Activated naive CD8-positive, alpha-beta T cell treated with anti-CD3 and anti-CD28 coated beads, Interleukin-2, amount 10 ng/mL, durations not matched to agents 7 days and 5 days (primary cell): ENCODE measurements at regions not wholly inside any gene's neighbourhood (a gene's known extent, or its start where the extent isn't known, plus 50 kb on each side); places are given as distances from the start of the nearest gene placed in this dataset.

ENCODE experiments used
- ATAC-seq: fragments of 150-1000 bp; cut with Tn5 transposase; one replicate; pipeline ENCODE4 v1.10.0; 2021; ENCODE audit warnings: low read depth, moderate library complexity
- POLR2A ChIA-PET: fragments of 350-600 bp; sonication (Branson Sonifier 250); formaldehyde crosslinking; loops from one replicate; lab custom pipeline; 2021; ENCODE audit warnings: antibody characterized with exemption; lab: Charles Lee
- DNase-seq: peaks from one replicate; pipeline ENCODE4 v3.0.0; 2021
- H3K27ac Mint-ChIP-seq: one replicate; pipeline ENCODE4 v1.8.0; 2022; ENCODE audit warnings: mild to moderate bottlenecking, mixed read lengths
- H3K27me3 Mint-ChIP-seq: one replicate; pipeline ENCODE4 v1.8.0; 2022; ENCODE audit warnings: mild to moderate bottlenecking, moderate library complexity, mixed read lengths
- H3K36me3 Mint-ChIP-seq: one replicate; pipeline ENCODE4 v1.8.0; 2021; ENCODE audit warnings: mild to moderate bottlenecking, mixed read lengths
- H3K4me1 Mint-ChIP-seq: one replicate; pipeline ENCODE4 v1.8.0; 2021; ENCODE audit warnings: mixed read lengths
- H3K4me3 Mint-ChIP-seq: one replicate; pipeline ENCODE4 v1.8.0; 2022; ENCODE audit warnings: mild to moderate bottlenecking, moderate library complexity, mixed read lengths
- H3K9me3 Mint-ChIP-seq: one replicate; pipeline ENCODE4 v1.8.0; 2021; ENCODE audit warnings: mixed read lengths

- Mint-ChIP-seq H3K27me3 (peaks cover 3% of the 10 kb centered on the region), H3K4me1 (no peaks in the 10 kb centered on the region), H3K27ac (no peak overlapping the region), H3K4me3 (no peak overlapping the region), H3K36me3 (no peaks in the 10 kb centered on the region), H3K9me3 (no peaks in the 10 kb centered on the region)
- ATAC-seq (no peak), DNase-seq (no peak)
- POLR2A ChIA-PET = no interaction called here
Observed at GRCh38 chr3:157832588-157832987, 273.6 kb downstream of the SHOX2 start.

GRCh38 chr3:157830556-157831236 is 275.5 kb downstream of the SHOX2 start:
- H3K36me3 Mint-ChIP-seq = no peaks in the 10 kb centered on the region
- H3K4me1 Mint-ChIP-seq = no peaks in the 10 kb centered on the region
- no peak overlapping the region for H3K4me3 Mint-ChIP-seq
- H3K27me3 Mint-ChIP-seq = peaks cover 3% of the 10 kb centered on the region
- ATAC-seq (no peak), DNase-seq (no peak)
- POLR2A ChIA-PET = no interaction called here
- no peak overlapping the region for H3K27ac Mint-ChIP-seq
- H3K9me3 Mint-ChIP-seq = peaks cover 2% of the 10 kb centered on the region

- Mint-ChIP-seq H3K27me3 (peaks cover 3% of the 10 kb centered on the region), H3K4me3 (no peak overlapping the region), H3K9me3 (peaks cover 2% of the 10 kb centered on the region), H3K27ac (no peak overlapping the region), H3K36me3 (no peaks in the 10 kb centered on the region), H3K4me1 (no peaks in the 10 kb centered on the region)
- DNase-seq (no peak), ATAC-seq (no peak)
- POLR2A ChIA-PET = no interaction called here
Observed at GRCh38 chr3:157829786-157830185, 276.4 kb downstream of the SHOX2 start.

GRCh38 chr3:157824281-157824680 is 281.9 kb downstream of the SHOX2 start:
- POLR2A ChIA-PET = no interaction called here
- no peak overlapping the region for H3K27ac Mint-ChIP-seq
- H3K4me3 Mint-ChIP-seq = no peak overlapping the region
- no peaks in the 10 kb centered on the region for H3K36me3 Mint-ChIP-seq
- peaks cover 2% of the 10 kb centered on the region for H3K9me3 Mint-ChIP-seq
- DNase-seq = no peak
- no peaks in the 10 kb centered on the region for H3K4me1 Mint-ChIP-seq
- no peak for ATAC-seq
- no peaks in the 10 kb centered on the region for H3K27me3 Mint-ChIP-seq

DNA sequence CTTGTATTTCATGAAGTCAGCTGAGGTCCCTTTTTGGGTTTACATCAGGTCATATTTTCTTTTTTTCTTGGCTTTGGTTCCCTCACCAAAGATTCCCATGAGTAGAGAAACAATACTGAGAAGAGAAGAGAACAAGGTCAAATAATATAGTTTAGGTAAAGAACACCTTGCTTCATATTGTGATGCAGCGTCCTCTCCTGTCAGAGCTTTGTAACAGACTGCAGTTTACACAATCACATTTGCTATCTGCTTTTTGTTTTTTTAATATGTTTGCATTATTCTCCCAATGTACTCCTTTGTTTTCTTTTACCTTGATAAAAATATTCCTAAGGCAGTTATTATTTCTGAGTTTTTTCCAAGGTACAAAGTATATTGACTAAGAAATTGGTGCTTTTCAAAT is 283.2 kb downstream of the SHOX2 start:
- Mint-ChIP-seq H3K27ac (no peak overlapping the region), H3K27me3 (no peaks in the 10 kb centered on the region), H3K4me3 (no peak overlapping the region), H3K4me1 (no peaks in the 10 kb centered on the region), H3K9me3 (peaks cover 2% of the 10 kb centered on the region), H3K36me3 (no peaks in the 10 kb centered on the region)
- POLR2A ChIA-PET = no interaction called here
- no peak for ATAC-seq
- DNase-seq = no peak

DNA sequence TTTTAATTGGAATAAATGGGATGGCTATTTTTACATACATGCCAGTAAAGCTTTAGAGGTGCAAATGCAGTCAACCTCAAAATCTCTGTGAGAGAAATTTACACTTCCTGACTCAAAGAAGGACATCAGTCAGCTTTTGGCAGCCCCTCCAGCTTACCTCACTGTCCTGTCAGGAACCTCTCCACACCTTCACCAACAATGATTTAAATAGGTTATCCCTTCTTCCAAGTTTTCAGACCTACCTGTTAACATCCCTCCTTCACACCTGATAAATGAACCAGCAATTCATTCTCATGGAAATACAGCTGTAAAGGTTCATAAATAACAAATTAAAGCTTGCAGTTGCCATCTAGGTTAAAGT is 286.1 kb downstream of the SHOX2 start:
- Mint-ChIP-seq H3K9me3 (no peaks in the 10 kb centered on the region), H3K4me1 (no peaks in the 10 kb centered on the region), H3K27me3 (no peaks in the 10 kb centered on the region), H3K4me3 (no peak overlapping the region), H3K27ac (no peak overlapping the region), H3K36me3 (no peaks in the 10 kb centered on the region)
- no peak for ATAC-seq
- POLR2A ChIA-PET = no interaction called here
- DNase-seq = no peak

DNA sequence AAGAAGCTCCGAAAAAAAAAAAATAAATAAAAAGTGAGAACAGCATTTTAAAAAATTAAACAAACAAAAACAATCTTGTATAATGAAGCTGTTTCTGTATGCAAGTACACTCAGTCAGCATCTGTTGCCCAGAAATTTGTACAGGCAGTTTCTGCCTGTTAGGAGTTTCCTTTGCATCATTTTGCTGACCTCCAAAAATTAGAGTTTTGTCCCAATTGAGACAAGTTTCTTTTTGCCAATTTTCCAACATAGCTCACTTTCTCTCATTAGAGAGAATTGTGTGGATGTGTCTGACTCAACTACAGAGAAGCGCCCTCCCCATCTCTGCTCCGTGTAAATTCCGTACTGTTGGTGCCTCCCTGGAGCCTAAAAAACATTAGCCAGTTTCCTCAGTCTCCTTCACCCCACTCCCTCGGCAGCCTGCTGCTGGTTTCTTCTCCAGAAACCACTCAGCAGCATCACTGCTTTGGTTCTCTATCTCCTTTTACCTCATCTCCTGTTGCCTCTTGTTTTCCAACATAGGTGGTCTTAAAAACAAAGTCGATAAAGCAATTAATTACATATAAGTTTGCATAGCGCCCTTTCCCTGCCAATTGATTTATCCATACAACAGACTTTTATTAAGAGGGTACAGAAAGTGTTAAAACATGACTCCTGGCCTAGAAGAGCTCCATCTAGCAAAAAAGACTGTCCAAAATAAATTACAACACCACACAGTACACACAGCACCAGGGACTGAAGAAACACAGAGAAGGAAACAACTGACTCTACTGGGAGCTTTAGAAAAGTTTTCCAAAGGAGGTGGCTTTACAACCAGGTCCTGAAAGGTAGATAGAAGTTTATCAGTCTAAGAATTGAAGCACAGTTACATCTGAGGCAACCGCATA is 286.7 kb downstream of the SHOX2 start:
- Mint-ChIP-seq H3K4me1 (no peaks in the 10 kb centered on the region), H3K4me3 (no peak overlapping the region), H3K27ac (no peak overlapping the region), H3K36me3 (no peaks in the 10 kb centered on the region), H3K27me3 (no peaks in the 10 kb centered on the region), H3K9me3 (no peaks in the 10 kb centered on the region)
- POLR2A ChIA-PET = no interaction called here
- no peak for ATAC-seq
- no peak for DNase-seq

GRCh38 chr3:157816896-157817295 is 289.3 kb downstream of the SHOX2 start:
- DNase-seq (no peak), ATAC-seq (no peak)
- POLR2A ChIA-PET = no interaction called here
- Mint-ChIP-seq H3K4me1 (no peaks in the 10 kb centered on the region), H3K4me3 (no peak overlapping the region), H3K36me3 (no peaks in the 10 kb centered on the region), H3K9me3 (no peaks in the 10 kb centered on the region), H3K27ac (no peak overlapping the region), H3K27me3 (peaks cover 3% of the 10 kb centered on the region)

GRCh38 chr3:157816296-157816695 is 289.9 kb downstream of the SHOX2 start:
- Mint-ChIP-seq H3K9me3 (no peaks in the 10 kb centered on the region), H3K4me3 (no peak overlapping the region), H3K27ac (no peak overlapping the region), H3K36me3 (no peaks in the 10 kb centered on the region), H3K4me1 (no peaks in the 10 kb centered on the region), H3K27me3 (peaks cover 3% of the 10 kb centered on the region)
- ATAC-seq (no peak), DNase-seq (no peak)
- POLR2A ChIA-PET = no interaction called here

DNA sequence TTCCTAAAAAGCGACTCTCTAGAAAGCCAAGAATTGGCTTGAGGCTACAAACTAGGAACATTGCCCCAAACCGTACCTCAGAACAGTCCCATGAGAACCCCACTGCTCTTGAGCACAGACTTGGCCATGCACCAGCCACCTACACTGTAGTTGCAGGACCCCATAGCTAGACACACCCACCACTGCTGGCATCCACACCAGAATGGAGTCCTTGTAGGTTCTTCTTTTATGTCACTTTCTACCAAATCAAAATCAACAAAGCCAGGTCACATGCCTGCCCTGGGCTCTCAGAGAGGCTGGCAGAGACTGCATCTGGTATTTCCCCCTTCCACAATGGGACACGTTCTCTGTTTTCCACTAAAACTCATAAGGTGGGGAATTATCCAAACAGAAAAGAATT is 290.5 kb downstream of the SHOX2 start:
- no peaks in the 10 kb centered on the region for H3K9me3 Mint-ChIP-seq
- H3K36me3 Mint-ChIP-seq = no peaks in the 10 kb centered on the region
- H3K27me3 Mint-ChIP-seq = peaks cover 3% of the 10 kb centered on the region
- POLR2A ChIA-PET = no interaction called here
- H3K27ac Mint-ChIP-seq = no peak overlapping the region
- H3K4me3 Mint-ChIP-seq = no peak overlapping the region
- DNase-seq (no peak), ATAC-seq (no peak)
- no peaks in the 10 kb centered on the region for H3K4me1 Mint-ChIP-seq

DNA sequence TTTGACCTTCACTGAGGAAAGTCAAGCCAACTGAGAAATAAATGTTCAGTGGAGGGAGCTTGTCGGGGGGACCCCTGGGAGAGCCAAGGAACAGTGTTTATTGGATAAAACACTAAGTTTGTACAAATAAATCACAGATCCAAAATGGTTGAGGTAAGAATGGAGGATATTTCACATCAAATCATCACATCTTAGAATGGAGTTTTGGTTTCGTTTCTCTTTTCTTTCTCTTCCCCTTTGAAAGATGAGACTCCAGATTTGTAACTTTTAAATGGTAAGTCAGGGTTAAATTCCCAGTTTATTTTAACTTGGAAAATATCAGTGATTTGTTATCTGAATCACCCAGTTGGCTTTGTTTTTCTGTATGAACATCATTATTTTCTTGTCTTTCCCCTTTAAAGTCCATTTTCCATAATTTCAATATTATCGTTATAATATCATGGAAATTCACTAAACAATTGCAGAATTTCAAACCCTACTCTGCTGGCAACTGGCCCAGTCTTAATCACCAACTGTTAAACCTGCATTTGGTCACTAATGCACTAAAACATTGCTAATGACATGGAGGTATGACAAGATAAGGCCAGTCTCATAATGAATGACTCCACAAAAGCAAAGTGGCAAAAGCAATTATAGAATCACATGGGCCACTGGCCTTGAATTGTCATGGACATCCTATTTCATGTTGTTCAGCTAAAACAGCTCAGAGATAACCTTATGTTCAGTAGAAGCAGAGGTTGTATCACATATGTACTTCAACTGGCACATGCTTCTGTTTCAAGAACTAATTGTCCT is 295.1 kb downstream of the SHOX2 start:
- no peaks in the 10 kb centered on the region for H3K36me3 Mint-ChIP-seq
- POLR2A ChIA-PET = no interaction called here
- no peak overlapping the region for H3K27ac Mint-ChIP-seq
- H3K4me3 Mint-ChIP-seq = no peak overlapping the region
- H3K9me3 Mint-ChIP-seq = no peaks in the 10 kb centered on the region
- ATAC-seq (no peak), DNase-seq (no peak)
- no peaks in the 10 kb centered on the region for H3K4me1 Mint-ChIP-seq
- peaks cover 3% of the 10 kb centered on the region for H3K27me3 Mint-ChIP-seq

GRCh38 chr3:157807280-157807679 is 298.9 kb downstream of the SHOX2 start:
- Mint-ChIP-seq H3K27me3 (no peaks in the 10 kb centered on the region), H3K27ac (no peak overlapping the region), H3K4me3 (no peak overlapping the region), H3K9me3 (peaks cover 5% of the 10 kb centered on the region), H3K4me1 (no peaks in the 10 kb centered on the region), H3K36me3 (no peaks in the 10 kb centered on the region)
- ATAC-seq (no peak), DNase-seq (no peak)
- POLR2A ChIA-PET = no interaction called here

DNA sequence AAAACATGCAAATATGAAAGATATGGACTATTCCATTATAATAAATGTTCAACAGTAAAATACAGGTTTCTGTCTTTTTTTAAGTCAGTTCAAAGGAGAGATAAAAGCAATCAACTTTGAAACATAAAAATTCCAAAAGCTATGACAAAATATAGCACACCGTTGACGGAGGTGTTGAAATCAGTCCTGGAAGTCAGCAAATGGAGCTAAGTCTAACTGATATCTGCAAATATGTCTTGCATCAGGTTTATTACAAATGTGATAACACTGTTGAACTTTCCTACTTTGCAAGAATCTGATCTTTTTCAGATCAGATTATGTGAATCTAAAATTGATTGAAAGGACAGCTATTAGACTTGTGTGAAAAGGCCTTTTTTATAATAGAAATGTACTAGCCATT is 300.7 kb downstream of the SHOX2 start:
- DNase-seq = no peak
- POLR2A ChIA-PET = no interaction called here

More for the DNA sequence above, 300.7 kb downstream of the SHOX2 start:
- no peak for ATAC-seq
- H3K27me3 Mint-ChIP-seq = no peaks in the 10 kb centered on the region
- H3K27ac Mint-ChIP-seq = no peak overlapping the region
- H3K4me1 Mint-ChIP-seq = no peaks in the 10 kb centered on the region
- H3K4me3 Mint-ChIP-seq = no peak overlapping the region
- H3K9me3 Mint-ChIP-seq = peaks cover 6% of the 10 kb centered on the region
- no peaks in the 10 kb centered on the region for H3K36me3 Mint-ChIP-seq
